HepG2 (cell line): ENCODE measurements at regions not wholly inside any gene's neighbourhood (a gene's known extent, or its start where the extent isn't known, plus 50 kb on each side); places are given as distances from the start of the nearest gene placed in this dataset.

Experiments used
- ATAC-seq: fragments of 200-7000 bp; cut with Tn5 transposase; 3 replicates; pipeline ENCODE4 v1.9.1; 2020; ENCODE audit warnings: mild to moderate bottlenecking, moderate library complexity
- BruUV-seq: library from RNA; stranded (reverse); fragments of 400-500 nt; replicated peaks from 2 replicates; lab custom pipeline; 2021; lab: Mats Ljungman, UMichigan
- CTCF ChIA-PET: fragments of 300-600 bp; formaldehyde crosslinking; extraction: SDS; loops from one replicate; lab custom pipeline; 2021; ENCODE audit warnings: low total read pairs, inconsistent platforms, low intra/inter-chr PET ratio; lab: Yijun Ruan, JAX
- POLR2A ChIA-PET: fragments of 350-600 bp; sonication (Branson Sonifier 250); formaldehyde crosslinking; loops from one replicate; lab custom pipeline; 2020; ENCODE audit warnings: antibody characterized with exemption, inconsistent platforms; lab: Yijun Ruan, JAX
- DNase-seq: peaks from one replicate; pipeline ENCODE4 v3.0.0-alpha.2; 2015; ENCODE audit warnings: low spot score
- FAIRE-seq: peaks from 3 replicates; lab custom pipeline; 2011; peaks lifted over from hg19 to GRCh38; lab: Jason Lieb, UNC
- H2AFZ ChIP-seq: one replicate; pipeline ENCODE4 v1.6.1; 2011; ENCODE audit warnings: low read length, inconsistent platforms
- H3K27ac ChIP-seq: fragments of 300-600 bp; 3 replicates; pipeline ENCODE4 v1.8.0; 2011; ENCODE audit warnings: mixed run types, mild to moderate bottlenecking, mixed read lengths, low read length, inconsistent platforms; ENCODE audit not compliant: insufficient read depth; ENCODE audit errors: extremely low read length
- H3K27me3 ChIP-seq, 2 experiments: fragments of 200-600 bp in 1 of 2; 2 replicates in 1 of 2; 3 replicates in 1 of 2; pipeline versions ENCODE4 v1.6.0 to v1.8.0; 2011; ENCODE audit warnings: low read length in 2 of 2, mild to moderate bottlenecking in 2 of 2, moderate library complexity in 2 of 2, inconsistent platforms in 1 of 2; ENCODE audit not compliant: insufficient read depth in 2 of 2, control insufficient read depth in 1 of 2
- H3K36me3 ChIP-seq, 2 experiments: fragments of 200-600 bp in 1 of 2; replicated peaks in 1 of 2; 2 replicates in 1 of 2; 3 replicates in 1 of 2; pipeline versions ENCODE4 v1.5.1 to v1.8.0; 2011; ENCODE audit warnings: low read length in 2 of 2, inconsistent platforms in 1 of 2; ENCODE audit not compliant: insufficient read depth in 2 of 2, control insufficient read depth in 1 of 2
- H3K4me1 ChIP-seq: 2 replicates; pipeline ENCODE4 v1.5.1; 2012; ENCODE audit warnings: low read length, inconsistent platforms; ENCODE audit not compliant: insufficient read depth
- H3K4me2 ChIP-seq: 2 replicates; pipeline ENCODE4 v1.6.0; 2011; ENCODE audit warnings: low read depth, low read length, inconsistent platforms
- H3K4me3 ChIP-seq, 3 experiments: fragments of 200-600 bp in 1 of 3; sonication (generic), shearing (Covaris generic) in 1 of 3; replicated peaks in 1 of 3; 2 replicates each; pipeline ENCODE4 v1.5.1; 2011 to 2016; ENCODE audit warnings: low read length in 3 of 3, inconsistent platforms in 2 of 3, low read depth in 2 of 3, mild to moderate bottlenecking in 2 of 3, control low read depth in 1 of 3, mixed read lengths in 1 of 3; ENCODE audit not compliant: insufficient read depth in 1 of 3
- H3K79me2 ChIP-seq: one replicate; pipeline ENCODE4 v1.6.1; 2011; ENCODE audit warnings: low read length, inconsistent platforms; ENCODE audit not compliant: insufficient read depth
- H3K9ac ChIP-seq: 2 replicates; pipeline ENCODE4 v1.6.0; 2011; ENCODE audit warnings: mild to moderate bottlenecking, low read depth, low read length, inconsistent platforms; ENCODE audit not compliant: insufficient read depth
- H3K9me3 ChIP-seq: 2 replicates; pipeline ENCODE4 v1.5.1; 2012; ENCODE audit warnings: mild to moderate bottlenecking, low read length
- H4K20me1 ChIP-seq: 2 replicates; pipeline ENCODE4 v1.6.0; 2011; ENCODE audit warnings: inconsistent platforms, mild to moderate bottlenecking, low read length, moderate library complexity; ENCODE audit not compliant: insufficient read depth
- CTCF ChIP-seq: sonication (generic); formaldehyde crosslinking; IDR thresholded peaks from 2 replicates; pipeline ENCODE4 v1.5.0; 2020; ENCODE audit warnings: mild to moderate bottlenecking, missing genetic modification reagents, moderate library complexity
- STAG1 ChIP-seq: sonication (generic); formaldehyde crosslinking; IDR thresholded peaks from 2 replicates; pipeline ENCODE4 v1.4.0; 2020; ENCODE audit warnings: missing genetic modification reagents
- ZNF251 ChIP-seq: sonication (generic); formaldehyde crosslinking; IDR thresholded peaks from 2 replicates; pipeline ENCODE4 v1.9.0; 2021; ENCODE audit warnings: mild to moderate bottlenecking, missing genetic modification reagents
- ZNF512B ChIP-seq: sonication (generic); formaldehyde crosslinking; IDR thresholded peaks from 2 replicates; pipeline ENCODE4 v1.5.1; 2020; ENCODE audit warnings: missing genetic modification reagents, mild to moderate bottlenecking, borderline replicate concordance
- ZNF550 ChIP-seq: sonication (generic); formaldehyde crosslinking; IDR thresholded peaks from 2 replicates; pipeline ENCODE4 v1.4.0; 2020; ENCODE audit warnings: mild to moderate bottlenecking, missing genetic modification reagents, borderline replicate concordance
- WGBS: methylation state at CpG from one replicate; pipeline ENCODE4 v1.1.6; 2017; ENCODE audit warnings: low lambda C conversion rate; 5-methylcytosine and 5-hydroxymethylcytosine counted together
- in situ Hi-C: cut with HindIII; loops from 2 replicates; pipeline ENCODE4 v1.10.0; 2017; ENCODE audit warnings: low pct_unique_long_range_greater_than_20kb; ENCODE audit not compliant: extremely low pct_ligation_motif_present
- intact Hi-C: fragments of 100-400 bp; cut with micrococcal nuclease; formaldehyde crosslinking; loops from one replicate; pipeline ENCODE4 v1.10.0; 2022; ENCODE audit not compliant: unreplicated experiment

- DNase-seq (no peak), FAIRE-seq (no peak), ATAC-seq (no peak; the same call in 2 of the 3 replicates)
- ChIA-PET CTCF (no interaction called here), POLR2A (no interaction called here)
- in situ Hi-C loops (no loop called here), intact Hi-C loops (loop anchor here (1.0 kb wide), 1 partner anchor 39 kb away; no protein-coding TSS in a partner anchor)
- no peaks in the 10 kb centered on the region for H3K36me3 ChIP-seq
- H3K9ac ChIP-seq: no peak overlapping the region
- no peaks in the 10 kb centered on the region; a peak in 1 of 5 replicates for H3K27me3 ChIP-seq
- H4K20me1 ChIP-seq: no peaks in the 10 kb centered on the region
- H2AFZ ChIP-seq: no peak overlapping the region
- TF ChIP-seq ZNF251 (CRISPR knock-in tag): no peak
- no peak for TF ChIP-seq ZNF550 (CRISPR knock-in tag)
- TF ChIP-seq STAG1 (CRISPR knock-in tag): peak; percentile 37; the same call in 1 of the 2 replicates
- TF ChIP-seq ZNF512B (CRISPR knock-in tag): no peak
- TF ChIP-seq CTCF (CRISPR knock-in tag): peak; percentile 20; the same call in 1 of the 2 replicates
- no peak overlapping the region for H3K4me2 ChIP-seq
- H3K4me3 ChIP-seq: no peak overlapping the region
- WGBS: 0% methylated on average over 1 of the region's 1 CpG
- no peaks in the 10 kb centered on the region for H3K4me1 ChIP-seq
- H3K27ac ChIP-seq: no peak overlapping the region
- H3K79me2 ChIP-seq: no peaks in the 10 kb centered on the region
- BruUV-seq: no TSS peak
- H3K9me3 ChIP-seq: no peaks in the 10 kb centered on the region
Measured at GRCh38 chr3:111299192-111299615, 227.6 kb downstream of the NECTIN3 start.
